ENCODE measurements at regions not wholly inside any gene's neighbourhood (a gene's known extent, or its start where the extent isn't known, plus 50 kb on each side); places are given as distances from the start of the nearest gene placed in this dataset.

GRCh38 chr11:16434036-16434435 lies 77.7 kb upstream of the SOX6 start:
- no peak for TF ChIP-seq CTCF (conservative IDR thresholded peaks at IDR 0.05; ENCODE audit: low read length)
- H3K4me3 ChIP-seq (ENCODE audit: low read length), result no peak overlapping the region
- no peak for DNase-seq (ENCODE audit: low read depth)

- no peak for TF ChIP-seq CTCF (conservative IDR thresholded peaks at IDR 0.05; ENCODE audit: low read length)
These were observed 74.3 kb upstream of the SOX6 start for GRCh38 chr11:16430674-16431073.

GRCh38 chr11:16421826-16422225 lies 65.5 kb upstream of the SOX6 start:
- DNase-seq (ENCODE audit: low read depth), result no peak
- TF ChIP-seq CTCF (conservative IDR thresholded peaks at IDR 0.05; ENCODE audit: low read length), result no peak
- no peak overlapping the region for H3K4me3 ChIP-seq (ENCODE audit: low read length)

More at GRCh38 chr11:16430674-16431073, 74.3 kb upstream of the SOX6 start:
- H3K4me3 ChIP-seq (ENCODE audit: low read length), result no peak overlapping the region
- DNase-seq (ENCODE audit: low read depth), result no peak

- TF ChIP-seq CTCF (conservative IDR thresholded peaks at IDR 0.05; ENCODE audit: low read length), result no peak
- no peak overlapping the region for H3K4me3 ChIP-seq (ENCODE audit: low read length)
- DNase-seq (ENCODE audit: low read depth), result no peak
These were observed 62.2 kb upstream of the SOX6 start for GRCh38 chr11:16418428-16419097.

- TF ChIP-seq CTCF (conservative IDR thresholded peaks at IDR 0.05; ENCODE audit: low read length), result no peak
- H3K4me3 ChIP-seq (ENCODE audit: low read length), result no peak overlapping the region
- DNase-seq (ENCODE audit: low read depth), result no peak
These were observed 56.3 kb upstream of the SOX6 start for GRCh38 chr11:16412525-16413172.

GRCh38 chr11:16410479-16410878 lies 54.1 kb upstream of the SOX6 start:
- TF ChIP-seq CTCF (conservative IDR thresholded peaks at IDR 0.05; ENCODE audit: low read length), result no peak
- DNase-seq (ENCODE audit: low read depth), result no peak

GRCh38 chr11:16408619-16409018 lies 52.3 kb upstream of the SOX6 start:
- H3K4me3 ChIP-seq (ENCODE audit: low read length), result no peak overlapping the region
- TF ChIP-seq CTCF (conservative IDR thresholded peaks at IDR 0.05; ENCODE audit: low read length), result no peak
- no peak for DNase-seq (ENCODE audit: low read depth)

More at GRCh38 chr11:16410479-16410878, 54.1 kb upstream of the SOX6 start:
- H3K4me3 ChIP-seq (ENCODE audit: low read length), result no peak overlapping the region
